Heart left ventricle (tissue), 16 donors: ENCODE measurements at regions not wholly inside any gene's neighbourhood (a gene's known extent, or its start where the extent isn't known, plus 50 kb on each side); places are given as distances from the start of the nearest gene placed in this dataset.

Experiments used
- ATAC-seq, 4 donors: fragments of 200-7000 bp; cut with Tn5 transposase; one replicate each; pipeline ENCODE4 v1.9.1; 2020 to 2022; ENCODE audit warnings: moderate library complexity in 4 of 4, mild to moderate bottlenecking in 3 of 4, moderate number of reproducible peaks in 1 of 4
- DNase-seq, 5 donors: peaks; one replicate each; pipeline ENCODE4 v3.0.0-alpha.2; 2020
- H3K27ac ChIP-seq, 12 donors: fragments of 200-600 bp; sonication (generic) in 4 of 12; one replicate each; pipeline versions ENCODE4 v1.5.0 to v1.8.0; 2016 to 2022; ENCODE audit warnings: mild to moderate bottlenecking in 2 of 12
- H3K27me3 ChIP-seq, 9 donors: fragments of 200-600 bp; sonication (generic) in 2 of 9; one replicate each; pipeline versions ENCODE4 v1.5.1 to v1.8.0; 2016 to 2022; ENCODE audit warnings: mild to moderate bottlenecking in 3 of 9
- H3K36me3 ChIP-seq, 9 donors: fragments of 200-600 bp; sonication (generic) in 2 of 9; one replicate each; pipeline versions ENCODE4 v1.5.0 to v1.8.0; 2018 to 2022; ENCODE audit warnings: mild to moderate bottlenecking in 2 of 9
- H3K4me1 ChIP-seq, 12 donors: fragments of 200-600 bp; sonication (generic) in 4 of 12; one replicate each; pipeline versions ENCODE4 v1.5.0 to v1.8.0; 2016 to 2022; ENCODE audit warnings: mild to moderate bottlenecking in 3 of 12
- H3K4me3 ChIP-seq, 12 donors: fragments of 200-600 bp; sonication (generic) in 4 of 12; one replicate each; pipeline versions ENCODE4 v1.5.0 to v1.8.0; 2017 to 2022; ENCODE audit warnings: mild to moderate bottlenecking in 9 of 12, moderate library complexity in 4 of 12
- H3K9me3 ChIP-seq, 12 donors: fragments of 200-600 bp; sonication (generic) in 4 of 12; one replicate each; pipeline versions ENCODE4 v1.5.0 to v1.8.0; 2016 to 2022; ENCODE audit warnings: mild to moderate bottlenecking in 1 of 12
- POLR2A ChIP-seq, 2 donors: fragments of 450-650 bp; IDR thresholded peaks; one replicate each; pipeline ENCODE4 v1.6.1; 2017; ENCODE audit warnings: antibody characterized with exemption in 2 of 2, mild to moderate bottlenecking in 2 of 2, moderate library complexity in 2 of 2
- WGBS, 4 donors: extraction: QIAGEN DNeasy Blood & Tissue Kit in 2 of 4; methylation state at CpG; one replicate each; pipeline versions ENCODE4 v1.1.5 to v1.1.7; 2013 to 2018; 5-methylcytosine and 5-hydroxymethylcytosine counted together
- intact Hi-C, 10 donors: fragments of 100-400 bp; cut with DNase I; formaldehyde crosslinking; loops; one replicate each; pipeline versions ENCODE4 v1.11.1 to v1.14.2; 2022
- TF ChIP-seq, protein P1 (sequence below), 12 donors: fragments of 200-600 bp; sonication (generic) in 4 of 12; IDR thresholded peaks; one replicate each; pipeline versions ENCODE4 v1.5.0 to v1.8.0; 2018 to 2022; ENCODE audit warnings: antibody characterized with exemption in 12 of 12, mild to moderate bottlenecking in 5 of 12
- donor health status: ischemic (EF 13 %, LVEDD 7.1; RV severe dilation, severe dysfunction).
- donor health status: healthy with polysubstance abuse.
- donor health status: DM: no; HTN: yes; CAD: no.
- donor health status: DM: no; HTN: no; CAD: no.
- donor health status: ischemic (EF 25% LVEDD 6.9; RV normal size, moderate dysfunction).
- donor health status: ischemic (EF 25% LVEDD 5.7; RV mildly dilated, moderate dysfunction).
- donor health status: healthy.
- donor health status: DM: yes; HTN: yes; CAD: no.
- donor health status: ischemic (EF 35%, LVEDD 5.7; RV mildly dilated, moderate dysfunction).
- donor health status: nonischemic (EF 11% LVEDD 7.7; RV severe dilation, severe dysfunction).
- donor health status: DM: yes; HTN: yes; CAD: no.
- donor health status: PGD.
- donor health status: ischemic (EF 29% LVEDD 5.4; RV normal size, mild dysfunction).
- donor health status: nonischemic (EF 23%, LVEDD 6.1; RV moderate dilation, normal function).

DNA sequence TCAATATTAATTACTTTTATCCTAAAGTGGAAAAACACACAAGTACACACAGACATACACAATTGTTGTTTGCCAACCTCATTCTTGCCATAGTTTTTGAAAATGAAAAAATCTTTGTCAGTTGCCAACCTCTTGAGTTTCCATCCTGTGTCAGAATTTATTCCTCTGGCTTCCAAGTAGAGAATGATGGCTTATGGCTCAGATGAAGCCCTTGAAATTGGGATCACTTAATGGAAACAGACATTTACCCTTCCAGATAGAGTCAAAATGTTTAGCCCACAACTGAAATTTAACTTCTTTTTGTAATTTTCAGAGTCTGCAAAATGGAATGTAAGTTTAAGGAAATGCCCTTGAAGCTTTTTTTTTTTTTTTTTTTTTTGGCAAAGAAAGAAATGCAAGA is 321.6 kb upstream of the TNP1 start:
- Histone ChIP-seq H3K9me3 (peaks cover 0 to 2% (median 0%) of the 10 kb centered on the region in 12 donors), H3K27me3 (no peaks in the 10 kb centered on the region), H3K4me1 (peaks cover 0 to 18% (median 6%) of the 10 kb centered on the region in 12 donors), H3K4me3 (no peak overlapping the region), H3K27ac (no peak overlapping the region), H3K36me3 (no peaks in the 10 kb centered on the region)
- no peak for DNase-seq
- TF ChIP-seq, protein P1, sequence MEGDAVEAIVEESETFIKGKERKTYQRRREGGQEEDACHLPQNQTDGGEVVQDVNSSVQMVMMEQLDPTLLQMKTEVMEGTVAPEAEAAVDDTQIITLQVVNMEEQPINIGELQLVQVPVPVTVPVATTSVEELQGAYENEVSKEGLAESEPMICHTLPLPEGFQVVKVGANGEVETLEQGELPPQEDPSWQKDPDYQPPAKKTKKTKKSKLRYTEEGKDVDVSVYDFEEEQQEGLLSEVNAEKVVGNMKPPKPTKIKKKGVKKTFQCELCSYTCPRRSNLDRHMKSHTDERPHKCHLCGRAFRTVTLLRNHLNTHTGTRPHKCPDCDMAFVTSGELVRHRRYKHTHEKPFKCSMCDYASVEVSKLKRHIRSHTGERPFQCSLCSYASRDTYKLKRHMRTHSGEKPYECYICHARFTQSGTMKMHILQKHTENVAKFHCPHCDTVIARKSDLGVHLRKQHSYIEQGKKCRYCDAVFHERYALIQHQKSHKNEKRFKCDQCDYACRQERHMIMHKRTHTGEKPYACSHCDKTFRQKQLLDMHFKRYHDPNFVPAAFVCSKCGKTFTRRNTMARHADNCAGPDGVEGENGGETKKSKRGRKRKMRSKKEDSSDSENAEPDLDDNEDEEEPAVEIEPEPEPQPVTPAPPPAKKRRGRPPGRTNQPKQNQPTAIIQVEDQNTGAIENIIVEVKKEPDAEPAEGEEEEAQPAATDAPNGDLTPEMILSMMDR (IDR thresholded peaks at IDR 0.05) = no peak
- TF ChIP-seq POLR2A (IDR thresholded peaks at IDR 0.05) = no peak
- ATAC-seq = no peak
- intact Hi-C loops = loop anchor here in 1 of 10 donors (10.0 kb wide), 1 partner anchor 313 kb away; no protein-coding TSS in a partner anchor

DNA sequence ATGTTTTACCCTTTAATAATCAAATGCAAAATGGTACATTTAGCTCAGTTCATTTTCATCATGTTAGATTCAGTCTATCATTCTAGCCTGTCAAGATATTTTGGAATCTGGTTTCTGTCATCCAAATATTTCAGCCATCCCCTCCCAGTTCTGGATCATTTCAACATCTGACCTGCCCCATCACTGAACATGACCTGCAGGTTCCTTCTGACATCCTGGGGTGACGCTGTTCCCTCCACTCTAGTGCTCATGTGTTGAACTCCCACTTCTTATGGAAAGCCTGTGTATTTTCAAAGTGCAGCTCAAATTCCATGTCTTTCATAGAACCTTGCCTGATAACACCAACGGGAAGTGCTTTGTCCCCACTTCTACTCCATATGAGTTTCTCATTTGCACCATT is 320.0 kb upstream of the TNP1 start:
- Histone ChIP-seq H3K27ac (no peak overlapping the region), H3K36me3 (no peaks in the 10 kb centered on the region), H3K4me1 (peaks cover 0 to 14% (median 5%) of the 10 kb centered on the region in 12 donors), H3K4me3 (no peak overlapping the region), H3K9me3 (peaks cover 0 to 12% (median 0%) of the 10 kb centered on the region in 12 donors), H3K27me3 (no peaks in the 10 kb centered on the region)
- DNase-seq = no peak
- TF ChIP-seq POLR2A (IDR thresholded peaks at IDR 0.05) = no peak
- TF ChIP-seq, protein P1 (IDR thresholded peaks at IDR 0.05) = no peak
- no peak for ATAC-seq
- intact Hi-C loops = loop anchor here in 2 of 10 donors (10.0 kb wide), 1 partner anchor 315 kb away; no protein-coding TSS in a partner anchor
- WGBS, 4 donors = 64 to 72% (median 66%) methylated on average over 2 of the region's 2 CpGs

DNA sequence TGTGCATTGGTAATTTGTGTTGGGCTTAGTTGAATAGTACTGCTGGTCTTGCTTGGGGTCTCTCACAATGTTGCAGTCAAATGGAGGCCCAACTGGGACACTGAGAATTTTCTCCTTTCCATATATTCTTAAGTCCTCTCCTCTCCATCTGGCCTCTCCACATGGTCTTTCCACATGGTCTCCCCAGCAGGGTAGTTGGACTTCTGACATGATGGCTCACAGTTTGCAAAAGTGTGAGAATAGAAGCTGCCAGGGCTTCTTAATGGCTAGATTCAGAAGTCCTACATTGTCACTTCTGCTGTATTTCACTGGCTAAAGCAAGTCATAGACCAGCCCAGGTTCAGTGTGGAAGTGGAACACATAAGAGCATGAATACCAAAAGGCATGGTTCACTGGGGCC is 318.5 kb upstream of the TNP1 start:
- Histone ChIP-seq H3K4me3 (no peak overlapping the region), H3K27me3 (peaks cover 0 to 10% (median 0%) of the 10 kb centered on the region in 9 donors), H3K27ac (no peak overlapping the region), H3K36me3 (no peaks in the 10 kb centered on the region), H3K9me3 (peaks cover 0 to 12% (median 0%) of the 10 kb centered on the region in 12 donors), H3K4me1 (peaks cover 0 to 7% (median 3%) of the 10 kb centered on the region in 12 donors)
- no peak for TF ChIP-seq POLR2A (IDR thresholded peaks at IDR 0.05)
- TF ChIP-seq, protein P1 (IDR thresholded peaks at IDR 0.05) = no peak
- no peak for DNase-seq
- ATAC-seq = no peak
- intact Hi-C loops = loop anchor here in 1 of 10 donors (10.0 kb wide), 1 partner anchor 316 kb away; no protein-coding TSS in a partner anchor

DNA sequence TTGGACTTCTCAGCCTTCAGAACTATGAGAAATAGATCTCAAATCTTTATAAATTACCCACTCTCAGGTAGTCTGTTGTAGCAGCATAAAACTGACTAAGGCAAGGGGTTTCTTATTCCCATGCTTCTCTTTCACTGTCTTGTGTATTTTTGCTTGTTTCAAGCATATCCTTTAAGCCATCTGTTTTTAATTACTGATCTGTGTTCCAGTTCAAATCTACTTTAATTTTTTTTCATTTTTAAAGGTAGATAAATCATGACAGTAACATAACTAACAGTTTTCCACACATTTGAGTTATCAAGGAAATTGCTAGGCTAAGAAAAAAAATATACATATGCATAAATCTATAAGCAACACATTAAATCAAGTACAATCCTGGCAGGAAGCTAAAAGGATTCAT is 317.9 kb upstream of the TNP1 start:
- peaks cover 0 to 12% (median 0%) of the 10 kb centered on the region in 12 donors for H3K9me3 ChIP-seq
- no peak for DNase-seq
- H3K27ac ChIP-seq = no peak overlapping the region
- H3K4me3 ChIP-seq = no peak overlapping the region
- ATAC-seq = no peak
- TF ChIP-seq POLR2A (IDR thresholded peaks at IDR 0.05) = no peak
- TF ChIP-seq, protein P1 (IDR thresholded peaks at IDR 0.05) = no peak
- H3K27me3 ChIP-seq = peaks cover 0 to 10% (median 0%) of the 10 kb centered on the region in 9 donors
- H3K36me3 ChIP-seq = no peaks in the 10 kb centered on the region
- H3K4me1 ChIP-seq = peaks cover 0 to 2% (median 0%) of the 10 kb centered on the region in 12 donors
- intact Hi-C loops = loop anchor here in 1 of 10 donors (10.0 kb wide), 1 partner anchor 317 kb away; no protein-coding TSS in a partner anchor
